UCSD-AML1 (cell line): ENCODE measurements at regions not wholly inside any gene's neighbourhood (a gene's known extent, or its start where the extent isn't known, plus 50 kb on each side); places are given as distances from the start of the nearest gene placed in this dataset.
"Not testable (repeated sequence)": the region's sequence is repeated elsewhere in the genome, so short reads cannot be mapped to it uniquely, and the experiment has no call there.

ENCODE experiments used
- DNase-seq: peaks from one replicate; lab custom pipeline; 2025; ENCODE audit not compliant: unreplicated experiment; lab: John Stamatoyannopoulos, UW

DNA sequence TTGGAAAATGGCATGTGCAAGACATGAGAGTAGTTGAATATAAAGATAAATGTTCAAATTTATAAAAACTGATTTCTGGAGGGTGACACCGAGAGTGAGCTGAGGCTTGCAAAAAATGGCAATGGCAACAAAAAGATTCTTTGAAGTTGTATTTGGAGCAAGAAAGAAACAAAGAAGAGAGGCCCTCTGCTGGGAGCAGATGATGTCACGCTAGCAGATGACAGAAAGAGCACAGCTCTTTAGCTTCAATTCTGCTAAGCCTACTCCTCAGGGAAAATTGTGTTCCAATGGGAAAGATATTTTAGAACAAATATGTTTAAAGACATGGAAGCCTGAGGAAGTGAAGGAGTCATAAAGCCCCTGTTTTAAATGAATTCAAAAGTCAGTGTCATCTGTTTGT lies 125.3 kb upstream of the NOX3 start:
- no peak for DNase-seq

DNA sequence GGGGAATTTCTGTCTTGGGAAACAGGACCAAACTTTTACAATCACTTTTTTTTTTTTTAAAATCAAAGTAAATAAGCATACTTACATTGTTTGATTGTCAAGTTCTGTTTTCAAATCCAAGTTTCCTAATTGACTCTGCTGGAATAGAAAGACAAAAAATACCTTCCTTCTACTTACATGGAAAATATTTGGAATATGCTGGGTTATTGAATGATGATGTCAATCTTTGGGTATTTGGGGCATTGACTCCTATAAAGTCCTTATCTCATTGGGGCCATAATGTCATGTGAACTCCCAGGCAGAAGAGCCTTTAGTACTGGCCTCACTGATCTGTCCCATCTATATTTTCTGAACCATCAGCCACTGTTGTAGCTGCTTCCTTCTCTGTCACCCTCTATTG lies 122.6 kb upstream of the NOX3 start:
- no peak for DNase-seq

DNA sequence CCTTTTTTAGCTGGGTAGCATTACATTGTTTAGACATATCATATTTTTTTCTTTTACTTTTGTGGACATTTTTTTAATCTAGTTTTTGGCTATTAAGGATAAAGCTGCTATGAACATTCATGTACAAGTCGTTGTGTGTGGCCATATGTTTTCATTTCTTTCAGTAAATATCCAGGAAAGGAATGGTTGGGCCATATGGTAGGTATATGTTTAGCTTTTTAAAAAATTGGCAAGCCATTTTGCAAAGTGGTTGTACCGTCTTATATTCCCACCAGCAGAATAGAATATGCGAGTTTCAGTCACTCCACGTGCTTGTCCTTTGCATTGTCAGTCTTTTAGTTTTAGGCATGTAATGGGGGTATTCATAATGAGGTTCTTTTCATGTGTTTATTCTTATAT lies 106.3 kb upstream of the NOX3 start:
- DNase-seq: no peak

DNA sequence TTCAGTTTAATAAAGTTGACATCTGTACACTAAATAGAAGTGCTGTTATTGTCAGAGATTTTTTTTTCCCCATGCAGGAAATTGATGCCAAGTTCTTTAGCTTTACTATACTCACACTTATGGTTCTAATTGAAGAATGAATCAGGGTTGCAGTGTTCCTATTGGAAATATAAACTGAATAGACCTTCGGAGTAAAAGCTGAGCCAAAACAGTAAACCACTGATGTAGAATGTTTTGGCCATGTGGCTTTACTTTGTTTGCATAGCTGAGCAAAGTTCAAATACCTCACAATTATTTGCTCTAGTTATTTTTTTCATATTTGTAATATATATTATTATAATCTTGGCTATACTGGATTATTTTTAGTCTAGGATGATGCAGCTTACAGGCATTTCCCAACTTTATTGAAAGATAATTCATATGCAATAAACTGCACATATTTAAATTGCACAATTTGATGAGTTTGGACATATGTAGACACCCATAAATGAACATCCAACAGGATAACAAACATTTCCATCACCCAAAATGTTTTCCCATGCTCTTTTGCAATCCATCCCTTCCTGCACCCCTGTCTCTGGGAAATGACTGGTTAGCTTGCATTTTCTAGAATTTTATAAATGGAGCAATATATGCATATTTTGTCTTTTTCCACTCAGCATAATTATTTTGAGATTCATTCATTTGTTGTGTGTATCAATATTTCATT lies 105.8 kb upstream of the NOX3 start:
- DNase-seq: no peak

DNA sequence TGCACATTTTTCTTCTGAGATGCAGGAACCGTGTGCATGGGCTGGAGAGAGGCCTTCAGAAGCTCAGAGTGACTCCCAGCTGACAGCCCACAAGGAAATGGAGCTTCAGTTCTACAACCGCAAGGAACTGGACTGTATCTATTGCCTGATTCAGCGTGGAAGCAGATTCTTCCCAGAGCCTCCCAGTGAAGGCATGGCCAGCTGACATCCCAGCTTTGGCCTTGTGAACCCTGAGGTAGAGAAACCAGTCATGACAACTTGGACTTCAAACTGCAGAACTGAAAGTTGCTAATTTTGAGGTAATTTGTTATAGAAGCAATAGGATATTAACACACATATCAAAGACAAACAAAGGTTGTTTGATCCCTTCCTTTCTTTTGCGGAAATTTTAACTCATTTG lies 94.3 kb upstream of the NOX3 start:
- DNase-seq: no peak

DNA sequence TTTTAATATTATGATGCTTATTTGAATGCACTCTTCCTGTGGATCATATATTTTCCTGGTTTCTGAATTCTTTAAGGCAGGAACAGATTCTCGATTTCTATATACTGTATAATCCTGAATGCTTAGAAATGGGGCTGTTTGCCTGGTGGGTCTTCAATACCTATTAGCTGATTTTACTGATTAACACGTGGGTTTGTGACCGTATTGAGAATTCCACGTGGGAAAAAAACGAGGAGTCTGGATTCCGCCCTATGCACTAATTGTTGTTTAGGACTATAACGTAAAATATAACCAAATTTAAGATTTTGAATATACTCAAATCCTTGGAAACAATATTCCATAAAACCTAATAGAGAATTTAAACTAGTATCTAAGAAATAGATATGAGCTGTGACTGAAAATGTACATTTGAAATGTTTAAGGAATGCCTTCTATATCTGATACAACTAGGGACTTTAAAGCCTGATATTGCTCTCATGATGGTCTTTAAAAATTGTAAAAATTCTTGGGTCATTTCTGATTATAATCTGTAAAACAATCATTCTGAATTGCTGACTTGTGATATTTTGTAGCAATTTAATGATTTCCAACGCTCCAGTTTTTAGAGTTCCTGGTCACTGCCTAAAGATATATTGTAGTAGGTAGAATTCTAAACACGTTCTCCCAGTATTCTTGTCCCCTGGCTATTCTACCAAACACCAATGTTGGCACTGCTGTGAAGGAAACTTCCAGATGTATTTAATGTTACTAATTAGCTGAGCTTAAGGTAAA lies 93.6 kb upstream of the NOX3 start:
- DNase-seq: no peak

DNA sequence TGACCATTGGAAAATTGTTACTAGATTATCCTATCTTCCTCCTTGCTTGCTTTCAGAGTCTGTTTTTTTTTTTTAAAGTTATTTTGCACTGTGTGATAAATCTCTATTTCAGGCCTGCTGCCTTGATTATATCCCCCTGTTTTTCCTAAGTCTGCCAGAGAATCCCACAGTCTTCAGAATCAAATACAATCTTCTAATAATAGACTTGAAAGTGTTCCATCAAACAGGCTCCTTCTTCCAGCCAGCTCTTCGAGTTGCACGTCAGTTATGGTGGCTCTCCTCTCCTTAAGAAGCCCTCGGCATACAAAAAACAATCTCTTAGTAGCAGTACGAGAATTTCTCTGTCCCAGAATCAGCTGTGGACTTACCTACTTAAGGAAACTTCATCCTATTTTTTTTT lies 92.9 kb upstream of the NOX3 start:
- DNase-seq: no peak

DNA sequence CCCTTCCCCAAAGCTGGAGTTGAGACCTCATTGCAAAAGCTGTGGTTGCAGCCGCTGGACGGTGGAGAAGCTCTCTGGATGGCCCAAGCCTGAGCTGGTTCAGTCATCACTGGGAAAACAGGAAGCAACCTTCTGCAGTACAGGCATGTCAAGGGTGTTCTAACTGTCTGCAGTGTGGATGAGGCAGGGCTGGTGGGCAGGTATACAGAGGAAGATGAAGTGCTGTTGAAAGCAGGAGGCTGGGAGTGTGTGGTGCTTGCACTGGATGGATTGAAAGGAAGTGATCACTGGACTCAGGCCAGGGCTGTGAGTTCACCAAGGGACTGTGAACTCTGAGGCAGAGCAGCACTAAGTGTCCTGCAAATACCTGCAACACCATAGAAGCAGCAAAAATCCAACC lies 89.0 kb upstream of the NOX3 start:
- DNase-seq: no peak

DNA sequence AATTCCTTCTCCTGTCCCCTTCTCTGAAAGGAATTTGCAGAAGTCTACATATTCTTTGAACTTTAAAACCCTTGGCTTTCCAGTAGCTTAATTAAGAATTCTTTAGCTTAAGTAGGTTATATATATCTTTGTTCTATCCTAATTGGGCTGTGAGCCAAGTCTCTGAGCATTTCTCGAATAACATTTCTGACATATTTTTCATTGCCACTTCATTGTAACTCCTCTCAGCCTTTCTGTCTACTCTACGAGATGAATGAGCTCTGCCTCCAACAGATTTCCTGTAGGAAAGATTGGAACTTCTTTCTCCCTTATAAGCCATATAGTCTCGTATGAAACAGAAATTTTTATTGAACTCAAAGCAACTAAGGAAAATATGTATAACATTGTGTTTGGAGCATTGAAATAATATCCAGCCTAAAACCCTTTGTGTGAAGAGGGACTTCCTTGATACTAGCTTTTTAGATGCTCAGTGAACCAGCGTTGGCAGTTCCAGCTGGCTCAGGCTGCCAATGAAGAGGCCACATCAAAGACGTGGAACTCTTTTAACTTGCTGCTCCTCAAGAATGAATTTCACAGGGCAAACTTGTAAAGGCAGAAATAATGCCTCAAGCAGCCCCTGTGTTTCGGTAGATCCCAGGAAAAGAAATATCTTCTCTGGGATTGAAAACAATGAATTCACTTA lies 87.7 kb upstream of the NOX3 start:
- DNase-seq: no peak

DNA sequence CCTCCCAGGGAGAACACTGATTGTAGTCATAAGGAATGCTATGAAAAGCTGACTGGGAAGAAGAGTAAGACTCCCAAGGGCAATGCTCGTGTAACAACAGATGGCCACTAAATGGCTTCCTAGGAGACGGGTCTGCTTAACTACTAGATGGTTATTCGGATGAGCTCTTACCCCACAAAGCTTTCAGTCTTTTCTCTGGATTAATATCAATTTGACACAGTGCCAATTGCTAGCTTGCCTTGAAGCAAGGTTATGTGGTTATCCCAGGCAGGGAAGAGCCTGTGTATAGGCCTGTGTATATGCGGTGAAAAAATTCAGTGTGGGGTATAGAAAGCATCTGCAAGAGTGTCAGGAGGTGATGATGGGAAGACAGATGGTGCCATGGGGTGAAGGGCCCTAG lies 86.4 kb upstream of the NOX3 start:
- DNase-seq: no peak

DNA sequence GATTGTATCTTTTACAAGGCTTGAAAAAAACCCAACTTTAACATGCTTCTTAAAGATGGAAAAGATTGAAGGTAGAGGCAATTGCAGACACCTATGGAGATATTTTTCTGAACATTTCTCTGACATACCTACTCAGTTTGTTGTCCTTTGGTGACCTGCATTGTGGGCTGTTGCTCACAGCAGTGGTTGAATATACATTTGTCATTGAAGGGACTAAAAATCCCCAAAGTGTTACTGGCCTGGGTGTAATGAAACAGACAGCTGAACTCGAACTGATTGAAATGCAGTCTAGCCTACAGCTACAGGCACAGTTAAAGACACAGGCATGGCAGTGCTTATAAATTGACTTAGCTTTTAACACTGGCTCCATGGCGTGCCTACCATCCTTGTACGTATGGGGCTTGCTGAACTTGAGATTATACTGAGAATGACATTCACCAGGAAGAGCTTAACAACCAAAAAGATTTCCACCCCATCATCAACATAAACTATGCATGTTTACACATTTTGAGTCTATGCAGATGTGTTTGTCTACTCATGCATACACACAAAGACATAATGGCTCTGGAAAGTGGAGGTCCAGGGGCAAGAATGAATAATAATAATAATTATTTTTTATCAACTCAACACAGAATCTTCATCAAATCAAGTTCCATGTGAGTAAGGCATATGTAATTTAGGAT lies 83.2 kb upstream of the NOX3 start:
- DNase-seq: no peak

DNA sequence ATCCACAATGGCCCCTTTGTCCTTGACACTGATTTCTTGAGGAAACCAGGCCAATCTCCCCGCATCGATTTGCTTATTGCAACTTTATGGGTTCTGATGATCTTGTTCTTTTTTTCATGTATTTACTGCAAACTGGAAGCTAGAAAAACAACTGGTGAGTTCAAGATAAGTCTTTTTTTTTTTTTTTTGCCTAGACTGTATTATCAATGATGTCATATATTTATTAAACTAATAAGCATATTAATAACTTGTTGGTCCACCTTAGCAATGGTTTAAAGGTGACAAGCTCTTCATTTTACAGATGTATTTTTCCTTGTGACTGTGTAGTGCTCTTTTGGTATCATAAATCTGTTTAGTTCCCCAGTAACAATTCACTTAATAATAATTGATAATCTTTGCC lies 79.0 kb upstream of the NOX3 start:
- no peak for DNase-seq

DNA sequence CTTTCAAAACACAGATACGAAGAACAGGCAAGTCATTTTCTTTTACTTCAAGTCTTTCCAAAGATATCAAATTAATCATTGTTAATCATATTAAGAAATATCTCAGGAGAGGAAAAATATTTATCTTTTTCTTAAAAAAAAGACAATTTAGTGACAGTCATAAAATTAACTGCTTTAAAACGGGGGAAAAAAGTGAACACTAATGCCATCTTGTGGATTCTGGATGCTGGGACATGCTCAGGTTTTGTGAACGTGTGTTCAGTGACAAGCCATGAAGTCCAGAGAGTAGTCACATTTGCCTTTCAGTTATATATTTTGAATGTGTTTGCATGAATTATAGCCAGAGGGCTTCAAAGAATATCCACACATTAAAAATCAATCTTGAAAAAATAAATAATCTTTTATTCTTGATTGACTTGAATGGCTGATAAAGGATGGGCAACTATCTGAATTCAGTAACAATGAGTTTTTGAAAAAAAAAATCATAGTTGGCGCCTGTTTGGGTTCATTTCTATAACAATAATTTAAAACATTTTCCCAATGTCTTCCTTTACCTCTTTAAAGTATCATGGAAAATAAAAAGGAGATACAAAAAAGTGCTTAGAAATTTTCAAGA lies 74.7 kb upstream of the NOX3 start:
- DNase-seq: no peak

DNA sequence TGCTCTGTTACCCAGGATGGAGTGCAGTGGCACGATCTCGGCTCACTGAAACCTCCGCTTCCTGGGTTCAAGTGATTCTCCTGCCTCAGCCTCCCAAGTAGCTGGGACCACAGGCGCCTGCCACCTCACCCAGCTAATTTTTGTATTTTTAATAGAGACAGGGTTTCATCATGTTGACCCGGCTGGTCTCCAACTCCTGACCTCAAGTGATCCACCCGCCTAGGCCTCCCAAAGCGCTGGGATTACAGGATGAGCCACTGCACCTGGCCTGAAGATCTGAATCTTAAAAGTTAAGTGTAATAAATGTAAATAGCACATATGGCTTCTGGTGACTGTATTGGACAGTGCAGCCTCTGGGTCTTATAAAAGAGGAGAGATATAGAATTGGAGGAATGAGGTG lies 74.2 kb upstream of the NOX3 start:
- DNase-seq: not testable (repeated sequence)

DNA sequence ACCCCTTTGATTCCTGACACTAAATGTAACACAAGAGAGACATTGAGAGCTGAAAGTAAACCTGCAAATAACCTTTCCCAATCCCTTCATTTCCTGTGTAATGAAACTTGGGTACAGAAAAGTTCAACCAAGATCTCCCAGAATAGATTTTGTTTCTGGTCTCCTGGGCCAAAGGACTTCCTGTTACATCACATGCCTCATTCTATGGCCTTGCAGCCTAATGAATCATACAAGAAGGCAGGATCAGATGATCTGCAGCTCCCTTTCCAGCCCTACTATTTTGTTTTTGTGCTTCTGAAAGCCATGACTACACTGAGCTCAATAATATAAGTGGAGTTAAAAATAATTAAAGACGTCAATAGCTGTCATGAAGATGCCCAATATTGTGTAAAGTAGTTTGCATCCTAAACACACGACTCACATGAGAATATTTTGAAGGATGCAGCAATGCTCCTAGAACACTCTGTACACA lies 73.4 kb upstream of the NOX3 start:
- DNase-seq: no peak

DNA sequence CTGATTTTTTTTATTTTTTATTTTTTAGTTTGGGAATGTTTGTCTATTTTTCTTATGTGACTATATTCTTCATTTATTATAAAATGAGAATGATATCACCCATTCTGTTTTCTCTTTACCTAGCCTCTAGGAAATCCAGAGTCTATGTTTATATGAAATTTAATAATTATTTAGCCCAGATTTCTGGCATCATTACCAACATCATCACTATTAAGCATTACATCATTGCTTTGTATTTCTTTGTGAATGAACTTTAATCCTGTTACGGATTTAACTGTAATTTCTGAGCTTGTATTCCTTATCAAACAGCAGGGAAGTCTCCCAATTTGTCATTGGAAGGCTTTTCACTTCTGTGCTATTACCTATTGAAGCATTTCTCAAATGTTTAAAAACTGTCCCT lies 72.7 kb upstream of the NOX3 start:
- DNase-seq: no peak

DNA sequence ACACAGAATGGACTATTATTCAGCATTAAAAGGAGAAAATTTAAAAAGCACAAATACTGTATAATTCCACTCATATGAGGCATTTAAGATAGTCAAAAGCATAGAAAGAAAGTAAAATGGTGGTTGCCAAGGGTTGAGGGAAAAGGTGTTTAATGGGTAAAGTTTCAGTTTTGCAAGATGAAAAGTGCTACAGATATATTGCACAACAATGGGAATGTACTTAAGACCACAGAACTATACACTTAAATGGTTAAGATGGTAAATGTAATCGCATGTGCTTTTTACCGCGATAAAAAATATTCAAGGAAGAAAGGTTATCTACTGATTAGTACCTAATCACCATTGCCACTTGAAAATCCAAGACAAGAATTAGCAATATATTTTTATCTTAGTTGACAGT lies 71.8 kb upstream of the NOX3 start:
- DNase-seq: no peak

DNA sequence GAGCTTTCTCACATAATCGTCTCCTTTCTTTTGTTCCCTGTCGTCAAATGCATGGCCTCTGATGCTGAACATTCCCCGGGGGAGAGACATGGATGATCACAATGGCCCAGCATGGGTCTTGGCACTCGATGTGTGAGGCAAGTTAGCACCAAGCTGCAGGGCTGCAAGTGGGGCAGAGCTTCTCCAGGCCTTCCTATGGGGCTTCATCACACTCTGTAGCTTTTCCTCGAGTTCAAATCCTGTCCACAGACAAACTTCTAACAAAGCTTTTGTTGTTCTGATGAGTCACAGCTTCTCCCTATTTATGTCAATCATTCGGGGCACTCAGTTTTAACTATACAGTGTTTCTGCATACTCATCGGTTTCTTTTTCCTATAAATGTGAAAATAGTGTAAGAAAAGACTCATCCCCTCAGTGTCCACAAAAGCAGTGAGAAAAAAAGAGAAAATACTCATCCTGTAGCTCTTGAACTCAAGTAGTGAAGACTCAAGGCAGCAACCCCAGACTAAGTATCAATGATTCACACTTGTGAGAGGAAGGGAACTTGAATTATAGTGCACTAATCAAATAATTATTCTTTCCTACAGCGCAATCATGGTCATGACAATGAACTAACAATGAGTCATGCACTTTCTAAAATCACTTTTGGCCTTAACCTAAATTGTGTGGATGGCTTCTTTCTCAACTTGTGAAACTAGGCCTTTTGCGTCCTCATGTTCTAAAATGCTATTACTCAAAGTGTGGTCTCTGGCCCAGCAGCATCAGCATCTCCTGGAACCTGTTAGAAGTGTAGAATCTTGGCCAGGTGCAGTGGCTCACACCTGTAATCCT lies 68.4 kb upstream of the NOX3 start:
- no peak for DNase-seq

DNA sequence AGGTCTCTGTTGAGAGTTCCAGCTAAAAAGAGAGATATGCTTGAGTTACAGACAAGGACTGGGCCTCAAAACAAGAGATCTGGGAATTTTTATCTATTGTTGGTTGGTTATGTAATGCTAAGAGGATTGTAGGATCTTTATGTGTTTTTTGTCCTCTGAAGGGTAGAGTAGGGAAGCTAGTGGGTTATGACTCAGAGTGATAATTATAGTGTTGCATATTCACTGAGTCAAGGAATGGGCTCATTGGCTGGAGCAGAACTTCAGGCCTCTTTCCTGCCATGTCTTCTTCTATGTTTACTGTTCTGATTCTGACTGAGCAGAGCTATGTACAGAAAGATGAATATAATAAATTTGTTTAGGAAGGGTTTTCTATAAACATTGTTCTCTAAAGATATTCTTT lies 66.1 kb upstream of the NOX3 start:
- DNase-seq: no peak

DNA sequence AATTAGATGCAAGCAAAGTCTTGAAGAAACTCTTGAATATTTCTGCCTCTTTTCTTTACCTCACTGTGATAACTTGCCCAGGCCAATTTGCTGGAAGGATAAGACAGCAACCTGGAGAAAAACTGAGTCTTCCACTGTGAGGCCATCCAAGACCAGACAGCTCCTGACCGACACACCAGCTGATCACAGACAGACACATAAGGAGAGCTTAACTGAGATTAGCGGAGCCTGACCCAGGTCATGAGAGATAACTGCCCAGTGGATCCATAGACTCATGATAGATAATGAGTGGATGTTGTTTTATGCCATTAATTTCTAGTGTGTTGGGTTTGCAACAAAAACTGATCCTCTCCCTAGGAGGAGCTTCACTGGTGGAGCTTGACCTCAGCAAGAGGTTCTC lies 64.4 kb upstream of the NOX3 start:
- DNase-seq: no peak
